K562 (cell line): ENCODE measurements at regions not wholly inside any gene's neighbourhood (a gene's known extent, or its start where the extent isn't known, plus 50 kb on each side); places are given as distances from the start of the nearest gene placed in this dataset.
A peak's percentile ranks its signal among the peaks of the same experiment; 100 is the strongest.

ENCODE experiments used
- ESRRA ChIP-seq: fragments of 450-650 bp; IDR thresholded peaks from 2 replicates; pipeline ENCODE4 v1.6.1; 2014; ENCODE audit warnings: low read depth, mild to moderate bottlenecking, moderate library complexity, borderline replicate concordance
- GABPA ChIP-seq: fragments of 200-800 bp; sonication (Bioruptor generic); conservative IDR thresholded peaks from 2 replicates; pipeline ENCODE4 v1.6.1; 2016; ENCODE audit warnings: low read depth, missing genetic modification characterization, missing compliant biosample characterization
- PTRF ChIP-seq: fragments of 450-650 bp; IDR thresholded peaks from 2 replicates; pipeline ENCODE4 v1.6.1; 2016; ENCODE audit warnings: mild to moderate bottlenecking, missing genetic modification characterization, missing compliant biosample characterization
- SOX6 ChIP-seq: fragments of 450-650 bp; IDR thresholded peaks from 2 replicates; pipeline ENCODE4 v1.6.1; 2014; ENCODE audit warnings: mild to moderate bottlenecking
- ZNF41 ChIP-seq: fragments of 250-450 bp; sonication (Bioruptor Pico); conservative IDR thresholded peaks from 2 replicates; pipeline ENCODE4 v1.4.0; 2020; ENCODE audit warnings: mild to moderate bottlenecking
- ZNF668 ChIP-seq: fragments of 250-450 bp; sonication (Bioruptor Pico); IDR thresholded peaks from 2 replicates; pipeline ENCODE4 v1.8.0; 2022; ENCODE audit warnings: mild to moderate bottlenecking, inconsistent platforms
- ZNF707 ChIP-seq: fragments of 250-450 bp; sonication (Bioruptor Pico); conservative IDR thresholded peaks from 2 replicates; pipeline ENCODE4 v1.8.0; 2022; ENCODE audit warnings: inconsistent platforms, mild to moderate bottlenecking, moderate library complexity
- ZNF830 ChIP-seq: fragments of 250-450 bp; sonication (Bioruptor Pico); IDR thresholded peaks from 2 replicates; pipeline ENCODE4 v1.5.0; 2021; ENCODE audit warnings: mild to moderate bottlenecking
- TF ChIP-seq, protein P1 (sequence below): fragments of 250-450 bp; sonication (Bioruptor Pico); IDR thresholded peaks from 2 replicates; pipeline ENCODE4 v1.4.0; 2020
- TF ChIP-seq, protein P2 (sequence below): fragments of 250-450 bp; sonication (Bioruptor Pico); IDR thresholded peaks from 2 replicates; pipeline ENCODE4 v1.4.0; 2020; ENCODE audit warnings: mild to moderate bottlenecking, moderate library complexity
- TF ChIP-seq, protein P3 (sequence below): fragments of 450-650 bp; formaldehyde crosslinking; IDR thresholded peaks from 2 replicates; pipeline ENCODE4 v1.4.0; 2020; ENCODE audit warnings: mild to moderate bottlenecking, moderate library complexity
- TF ChIP-seq, protein P4 (sequence below): fragments of 200-800 bp; sonication (Bioruptor generic); IDR thresholded peaks from 2 replicates; pipeline ENCODE4 v1.6.1; 2017; ENCODE audit warnings: missing genetic modification characterization, missing compliant biosample characterization
- TF ChIP-seq, protein P5 (sequence below): fragments of 250-450 bp; sonication (Bioruptor Pico); IDR thresholded peaks from 2 replicates; pipeline ENCODE4 v1.4.0; 2020

DNA sequence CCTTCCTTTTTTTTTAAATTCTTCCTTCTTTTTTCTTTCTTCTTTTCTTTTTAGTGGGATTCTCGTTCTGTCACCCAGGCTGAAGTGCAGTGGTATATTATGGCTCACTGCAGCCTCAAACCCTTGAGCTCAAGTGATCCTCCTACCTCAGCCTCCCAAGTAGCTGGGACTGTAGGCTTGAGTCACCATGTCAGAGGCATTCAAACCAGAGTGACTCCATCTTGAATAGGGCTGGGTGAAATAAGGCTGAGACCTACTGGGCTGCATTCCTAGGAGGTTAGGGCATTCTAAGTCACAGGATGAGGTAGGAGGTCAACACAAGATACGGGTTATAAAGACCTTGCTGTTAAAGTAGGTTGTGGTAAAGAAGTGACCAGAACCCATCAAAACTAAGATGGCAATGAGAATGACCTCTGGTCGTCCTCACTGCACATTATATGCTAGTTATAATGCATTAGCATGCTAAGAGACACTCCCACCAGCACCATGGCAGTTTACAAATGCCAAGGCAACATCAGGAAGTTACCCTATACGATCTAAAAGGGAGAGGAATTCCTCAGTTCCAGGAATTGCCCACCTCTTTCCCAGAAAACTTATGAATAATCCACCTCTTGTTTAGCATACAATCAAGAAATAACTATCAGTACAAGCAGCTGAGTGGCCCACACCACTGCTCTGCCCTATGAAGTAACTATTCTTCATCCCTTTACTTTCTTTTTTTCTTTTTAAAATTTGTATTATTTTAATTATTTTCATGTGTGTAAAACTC is 99.0 kb upstream of the ITGB1 start (continued):
- peak; percentile 29; the same call in 1 of the 2 replicates for TF ChIP-seq ESRRA
- peak; percentile 56; the same call in 1 of the 2 replicates for TF ChIP-seq ZNF707 (CRISPR knock-in tag)
- TF ChIP-seq PTRF (tag), result peak; percentile 74; the same call in 1 of the 2 replicates
- TF ChIP-seq, protein P1, sequence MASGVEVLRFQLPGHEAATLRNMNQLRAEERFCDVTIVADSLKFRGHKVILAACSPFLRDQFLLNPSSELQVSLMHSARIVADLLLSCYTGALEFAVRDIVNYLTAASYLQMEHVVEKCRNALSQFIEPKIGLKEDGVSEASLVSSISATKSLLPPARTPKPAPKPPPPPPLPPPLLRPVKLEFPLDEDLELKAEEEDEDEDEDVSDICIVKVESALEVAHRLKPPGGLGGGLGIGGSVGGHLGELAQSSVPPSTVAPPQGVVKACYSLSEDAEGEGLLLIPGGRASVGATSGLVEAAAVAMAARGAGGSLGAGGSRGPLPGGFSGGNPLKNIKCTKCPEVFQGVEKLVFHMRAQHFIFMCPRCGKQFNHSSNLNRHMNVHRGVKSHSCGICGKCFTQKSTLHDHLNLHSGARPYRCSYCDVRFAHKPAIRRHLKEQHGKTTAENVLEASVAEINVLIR (CRISPR knock-in tag), result peak; percentile 67
- TF ChIP-seq, protein P2, sequence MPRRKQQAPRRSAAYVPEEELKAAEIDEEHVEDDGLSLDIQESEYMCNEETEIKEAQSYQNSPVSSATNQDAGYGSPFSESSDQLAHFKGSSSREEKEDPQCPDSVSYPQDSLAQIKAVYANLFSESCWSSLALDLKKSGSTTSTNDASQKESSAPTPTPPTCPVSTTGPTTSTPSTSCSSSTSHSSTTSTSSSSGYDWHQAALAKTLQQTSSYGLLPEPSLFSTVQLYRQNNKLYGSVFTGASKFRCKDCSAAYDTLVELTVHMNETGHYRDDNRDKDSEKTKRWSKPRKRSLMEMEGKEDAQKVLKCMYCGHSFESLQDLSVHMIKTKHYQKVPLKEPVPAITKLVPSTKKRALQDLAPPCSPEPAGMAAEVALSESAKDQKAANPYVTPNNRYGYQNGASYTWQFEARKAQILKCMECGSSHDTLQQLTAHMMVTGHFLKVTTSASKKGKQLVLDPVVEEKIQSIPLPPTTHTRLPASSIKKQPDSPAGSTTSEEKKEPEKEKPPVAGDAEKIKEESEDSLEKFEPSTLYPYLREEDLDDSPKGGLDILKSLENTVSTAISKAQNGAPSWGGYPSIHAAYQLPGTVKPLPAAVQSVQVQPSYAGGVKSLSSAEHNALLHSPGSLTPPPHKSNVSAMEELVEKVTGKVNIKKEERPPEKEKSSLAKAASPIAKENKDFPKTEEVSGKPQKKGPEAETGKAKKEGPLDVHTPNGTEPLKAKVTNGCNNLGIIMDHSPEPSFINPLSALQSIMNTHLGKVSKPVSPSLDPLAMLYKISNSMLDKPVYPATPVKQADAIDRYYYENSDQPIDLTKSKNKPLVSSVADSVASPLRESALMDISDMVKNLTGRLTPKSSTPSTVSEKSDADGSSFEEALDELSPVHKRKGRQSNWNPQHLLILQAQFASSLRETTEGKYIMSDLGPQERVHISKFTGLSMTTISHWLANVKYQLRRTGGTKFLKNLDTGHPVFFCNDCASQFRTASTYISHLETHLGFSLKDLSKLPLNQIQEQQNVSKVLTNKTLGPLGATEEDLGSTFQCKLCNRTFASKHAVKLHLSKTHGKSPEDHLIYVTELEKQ (CRISPR knock-in tag), result peak; percentile 80
- TF ChIP-seq, protein P3, sequence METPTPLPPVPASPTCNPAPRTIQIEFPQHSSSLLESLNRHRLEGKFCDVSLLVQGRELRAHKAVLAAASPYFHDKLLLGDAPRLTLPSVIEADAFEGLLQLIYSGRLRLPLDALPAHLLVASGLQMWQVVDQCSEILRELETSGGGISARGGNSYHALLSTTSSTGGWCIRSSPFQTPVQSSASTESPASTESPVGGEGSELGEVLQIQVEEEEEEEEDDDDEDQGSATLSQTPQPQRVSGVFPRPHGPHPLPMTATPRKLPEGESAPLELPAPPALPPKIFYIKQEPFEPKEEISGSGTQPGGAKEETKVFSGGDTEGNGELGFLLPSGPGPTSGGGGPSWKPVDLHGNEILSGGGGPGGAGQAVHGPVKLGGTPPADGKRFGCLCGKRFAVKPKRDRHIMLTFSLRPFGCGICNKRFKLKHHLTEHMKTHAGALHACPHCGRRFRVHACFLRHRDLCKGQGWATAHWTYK (CRISPR knock-in tag), result peak; percentile 84
- no peak for TF ChIP-seq ZNF830 (CRISPR knock-in tag)
- TF ChIP-seq, protein P4, sequence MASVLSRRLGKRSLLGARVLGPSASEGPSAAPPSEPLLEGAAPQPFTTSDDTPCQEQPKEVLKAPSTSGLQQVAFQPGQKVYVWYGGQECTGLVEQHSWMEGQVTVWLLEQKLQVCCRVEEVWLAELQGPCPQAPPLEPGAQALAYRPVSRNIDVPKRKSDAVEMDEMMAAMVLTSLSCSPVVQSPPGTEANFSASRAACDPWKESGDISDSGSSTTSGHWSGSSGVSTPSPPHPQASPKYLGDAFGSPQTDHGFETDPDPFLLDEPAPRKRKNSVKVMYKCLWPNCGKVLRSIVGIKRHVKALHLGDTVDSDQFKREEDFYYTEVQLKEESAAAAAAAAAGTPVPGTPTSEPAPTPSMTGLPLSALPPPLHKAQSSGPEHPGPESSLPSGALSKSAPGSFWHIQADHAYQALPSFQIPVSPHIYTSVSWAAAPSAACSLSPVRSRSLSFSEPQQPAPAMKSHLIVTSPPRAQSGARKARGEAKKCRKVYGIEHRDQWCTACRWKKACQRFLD (CRISPR knock-in tag), result peak; percentile 88
- no peak for TF ChIP-seq SOX6
- TF ChIP-seq GABPA (tag), result no peak
- TF ChIP-seq, protein P5, sequence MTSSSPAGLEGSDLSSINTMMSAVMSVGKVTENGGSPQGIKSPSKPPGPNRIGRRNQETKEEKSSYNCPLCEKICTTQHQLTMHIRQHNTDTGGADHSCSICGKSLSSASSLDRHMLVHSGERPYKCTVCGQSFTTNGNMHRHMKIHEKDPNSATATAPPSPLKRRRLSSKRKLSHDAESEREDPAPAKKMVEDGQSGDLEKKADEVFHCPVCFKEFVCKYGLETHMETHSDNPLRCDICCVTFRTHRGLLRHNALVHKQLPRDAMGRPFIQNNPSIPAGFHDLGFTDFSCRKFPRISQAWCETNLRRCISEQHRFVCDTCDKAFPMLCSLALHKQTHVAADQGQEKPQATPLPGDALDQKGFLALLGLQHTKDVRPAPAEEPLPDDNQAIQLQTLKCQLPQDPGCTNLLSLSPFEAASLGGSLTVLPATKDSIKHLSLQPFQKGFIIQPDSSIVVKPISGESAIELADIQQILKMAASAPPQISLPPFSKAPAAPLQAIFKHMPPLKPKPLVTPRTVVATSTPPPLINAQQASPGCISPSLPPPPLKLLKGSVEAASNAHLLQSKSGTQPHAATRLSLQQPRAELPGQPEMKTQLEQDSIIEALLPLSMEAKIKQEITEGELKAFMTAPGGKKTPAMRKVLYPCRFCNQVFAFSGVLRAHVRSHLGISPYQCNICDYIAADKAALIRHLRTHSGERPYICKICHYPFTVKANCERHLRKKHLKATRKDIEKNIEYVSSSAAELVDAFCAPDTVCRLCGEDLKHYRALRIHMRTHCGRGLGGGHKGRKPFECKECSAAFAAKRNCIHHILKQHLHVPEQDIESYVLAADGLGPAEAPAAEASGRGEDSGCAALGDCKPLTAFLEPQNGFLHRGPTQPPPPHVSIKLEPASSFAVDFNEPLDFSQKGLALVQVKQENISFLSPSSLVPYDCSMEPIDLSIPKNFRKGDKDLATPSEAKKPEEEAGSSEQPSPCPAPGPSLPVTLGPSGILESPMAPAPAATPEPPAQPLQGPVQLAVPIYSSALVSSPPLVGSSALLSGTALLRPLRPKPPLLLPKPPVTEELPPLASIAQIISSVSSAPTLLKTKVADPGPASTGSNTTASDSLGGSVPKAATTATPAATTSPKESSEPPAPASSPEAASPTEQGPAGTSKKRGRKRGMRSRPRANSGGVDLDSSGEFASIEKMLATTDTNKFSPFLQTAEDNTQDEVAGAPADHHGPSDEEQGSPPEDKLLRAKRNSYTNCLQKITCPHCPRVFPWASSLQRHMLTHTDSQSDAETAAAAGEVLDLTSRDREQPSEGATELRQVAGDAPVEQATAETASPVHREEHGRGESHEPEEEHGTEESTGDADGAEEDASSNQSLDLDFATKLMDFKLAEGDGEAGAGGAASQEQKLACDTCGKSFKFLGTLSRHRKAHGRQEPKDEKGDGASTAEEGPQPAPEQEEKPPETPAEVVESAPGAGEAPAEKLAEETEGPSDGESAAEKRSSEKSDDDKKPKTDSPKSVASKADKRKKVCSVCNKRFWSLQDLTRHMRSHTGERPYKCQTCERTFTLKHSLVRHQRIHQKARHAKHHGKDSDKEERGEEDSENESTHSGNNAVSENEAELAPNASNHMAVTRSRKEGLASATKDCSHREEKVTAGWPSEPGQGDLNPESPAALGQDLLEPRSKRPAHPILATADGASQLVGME (CRISPR knock-in tag), result 0 out of 2 replicates have a peak, but pooled peaks have one; percentile 43
- peak; percentile 85; the same call in 1 of the 2 replicates for TF ChIP-seq ZNF41 (CRISPR knock-in tag)
- TF ChIP-seq ZNF668 (CRISPR knock-in tag), result peak; percentile 94
